ENCODE measurements at regions not wholly inside any gene's neighbourhood (a gene's known extent, or its start where the extent isn't known, plus 50 kb on each side); places are given as distances from the start of the nearest gene placed in this dataset.

GRCh38 chr20:19816386-19816785 is 58.3 kb downstream of the RIN2 start:
- no peak overlapping the region for H3K9ac ChIP-seq (ENCODE audit: insufficient read length)
- TF ChIP-seq POLR2AphosphoS5 (IDR thresholded peaks at IDR 0.05; ENCODE audit: borderline replicate concordance, low read depth, low read length) (no peak), FOXP2 (optimal IDR thresholded peaks at IDR 0.05; ENCODE audit: control extremely low read depth, extremely low read length, insufficient read depth) (no peak), EZH2 (IDR thresholded peaks at IDR 0.05) (no peak)
- H3K4me3 ChIP-seq = no peak overlapping the region
- H3K9me3 ChIP-seq (ENCODE audit: low read depth, low read length) = no peaks in the 10 kb centered on the region; the same call in 1 of the 2 replicates
- H3K36me3 ChIP-seq (ENCODE audit: insufficient read depth, low read length) = no peaks in the 10 kb centered on the region
- DNase-seq (ENCODE audit: low read depth, low spot score) = no peak
- peak overlapping the region; percentile 92 for H3K27ac ChIP-seq

GRCh38 chr20:19817017-19817416 is 59.0 kb downstream of the RIN2 start:
- Histone ChIP-seq H3K4me3 (no peak overlapping the region), H3K9ac (ENCODE audit: insufficient read length) (no peak overlapping the region), H3K36me3 (ENCODE audit: insufficient read depth, low read length) (no peaks in the 10 kb centered on the region), H3K9me3 (ENCODE audit: low read depth, low read length) (no peaks in the 10 kb centered on the region; the same call in 1 of the 2 replicates), H3K27ac (no peak overlapping the region)
- no peak for DNase-seq (ENCODE audit: low read depth, low spot score)
- TF ChIP-seq FOXP2 (optimal IDR thresholded peaks at IDR 0.05; ENCODE audit: control extremely low read depth, extremely low read length, insufficient read depth) = no peak
- TF ChIP-seq EZH2 (IDR thresholded peaks at IDR 0.05) = no peak
- TF ChIP-seq POLR2AphosphoS5 (IDR thresholded peaks at IDR 0.05; ENCODE audit: borderline replicate concordance, low read depth, low read length) = no peak

- no peak overlapping the region for H3K9ac ChIP-seq (ENCODE audit: insufficient read length)
- DNase-seq (ENCODE audit: low read depth, low spot score) = no peak
- no peaks in the 10 kb centered on the region; the same call in 1 of the 2 replicates for H3K9me3 ChIP-seq (ENCODE audit: low read depth, low read length)
Measured at GRCh38 chr20:19819149-19819548, 61.1 kb downstream of the RIN2 start.

GRCh38 chr20:19820555-19821211 is 62.6 kb downstream of the RIN2 start:
- H3K9me3 ChIP-seq (ENCODE audit: low read depth, low read length) = no peaks in the 10 kb centered on the region; the same call in 1 of the 2 replicates
- TF ChIP-seq FOXP2 (optimal IDR thresholded peaks at IDR 0.05; ENCODE audit: control extremely low read depth, extremely low read length, insufficient read depth) = no peak
- no peak for TF ChIP-seq POLR2AphosphoS5 (IDR thresholded peaks at IDR 0.05; ENCODE audit: borderline replicate concordance, low read depth, low read length)
- no peak for TF ChIP-seq EZH2 (IDR thresholded peaks at IDR 0.05)
- peak overlapping the region; percentile 79 for H3K27ac ChIP-seq
- no peak for DNase-seq (ENCODE audit: low read depth, low spot score)
- no peak overlapping the region for H3K9ac ChIP-seq (ENCODE audit: insufficient read length)
- no peaks in the 10 kb centered on the region for H3K36me3 ChIP-seq (ENCODE audit: insufficient read depth, low read length)
- H3K4me3 ChIP-seq = peak overlapping the region; percentile 45

More at GRCh38 chr20:19819149-19819548, 61.1 kb downstream of the RIN2 start:
- TF ChIP-seq FOXP2 (optimal IDR thresholded peaks at IDR 0.05; ENCODE audit: control extremely low read depth, extremely low read length, insufficient read depth) (no peak), POLR2AphosphoS5 (IDR thresholded peaks at IDR 0.05; ENCODE audit: borderline replicate concordance, low read depth, low read length) (no peak), EZH2 (IDR thresholded peaks at IDR 0.05) (no peak)
- no peak overlapping the region for H3K27ac ChIP-seq
- H3K4me3 ChIP-seq = no peak overlapping the region
- no peaks in the 10 kb centered on the region for H3K36me3 ChIP-seq (ENCODE audit: insufficient read depth, low read length)

- Histone ChIP-seq H3K9ac (ENCODE audit: insufficient read length) (no peak overlapping the region), H3K4me3 (no peak overlapping the region), H3K36me3 (ENCODE audit: insufficient read depth, low read length) (no peaks in the 10 kb centered on the region), H3K27ac (no peak overlapping the region; the same call in 1 of the 2 replicates), H3K9me3 (ENCODE audit: low read depth, low read length) (no peaks in the 10 kb centered on the region; the same call in 1 of the 2 replicates)
- DNase-seq (ENCODE audit: low read depth, low spot score) = no peak
- TF ChIP-seq EZH2 (IDR thresholded peaks at IDR 0.05) (no peak), FOXP2 (optimal IDR thresholded peaks at IDR 0.05; ENCODE audit: control extremely low read depth, extremely low read length, insufficient read depth) (no peak), POLR2AphosphoS5 (IDR thresholded peaks at IDR 0.05; ENCODE audit: borderline replicate concordance, low read depth, low read length) (no peak)
Measured at GRCh38 chr20:19821606-19822005, 63.5 kb downstream of the RIN2 start.

GRCh38 chr20:19823216-19823615 is 65.2 kb downstream of the RIN2 start:
- Histone ChIP-seq H3K4me3 (no peak overlapping the region), H3K9me3 (ENCODE audit: low read depth, low read length) (no peaks in the 10 kb centered on the region; the same call in 1 of the 2 replicates), H3K36me3 (ENCODE audit: insufficient read depth, low read length) (no peaks in the 10 kb centered on the region), H3K27ac (peak overlapping the region; percentile 55; the same call in 1 of the 2 replicates), H3K9ac (ENCODE audit: insufficient read length) (no peak overlapping the region)
- no peak for DNase-seq (ENCODE audit: low read depth, low spot score)
- TF ChIP-seq EZH2 (IDR thresholded peaks at IDR 0.05) (no peak), FOXP2 (optimal IDR thresholded peaks at IDR 0.05; ENCODE audit: control extremely low read depth, extremely low read length, insufficient read depth) (no peak), POLR2AphosphoS5 (IDR thresholded peaks at IDR 0.05; ENCODE audit: borderline replicate concordance, low read depth, low read length) (no peak)

- Histone ChIP-seq H3K27ac (no peak overlapping the region), H3K4me3 (no peak overlapping the region; the same call in 1 of the 2 replicates), H3K9ac (ENCODE audit: insufficient read length) (no peak overlapping the region), H3K36me3 (ENCODE audit: insufficient read depth, low read length) (no peaks in the 10 kb centered on the region), H3K9me3 (ENCODE audit: low read depth, low read length) (no peaks in the 10 kb centered on the region; the same call in 1 of the 2 replicates)
- DNase-seq (ENCODE audit: low read depth, low spot score) = peak; percentile 80
- no peak for TF ChIP-seq EZH2 (IDR thresholded peaks at IDR 0.05)
- TF ChIP-seq POLR2AphosphoS5 (IDR thresholded peaks at IDR 0.05; ENCODE audit: borderline replicate concordance, low read depth, low read length) = peak; percentile 27; the same call in 1 of the 2 replicates
Measured at GRCh38 chr20:19823971-19824370, 65.9 kb downstream of the RIN2 start.

GRCh38 chr20:19824861-19825260 is 66.8 kb downstream of the RIN2 start:
- Histone ChIP-seq H3K9me3 (ENCODE audit: low read depth, low read length) (no peaks in the 10 kb centered on the region), H3K36me3 (ENCODE audit: insufficient read depth, low read length) (no peaks in the 10 kb centered on the region), H3K27ac (no peak overlapping the region), H3K4me3 (no peak overlapping the region), H3K9ac (ENCODE audit: insufficient read length) (no peak overlapping the region)
- TF ChIP-seq EZH2 (IDR thresholded peaks at IDR 0.05) (no peak), POLR2AphosphoS5 (IDR thresholded peaks at IDR 0.05; ENCODE audit: borderline replicate concordance, low read depth, low read length) (no peak), FOXP2 (optimal IDR thresholded peaks at IDR 0.05; ENCODE audit: control extremely low read depth, extremely low read length, insufficient read depth) (no peak)
- no peak for DNase-seq (ENCODE audit: low read depth, low spot score)
